IPS DF 6.9 (cell line): ENCODE measurements at regions not wholly inside any gene's neighbourhood (a gene's known extent, or its start where the extent isn't known, plus 50 kb on each side); places are given as distances from the start of the nearest gene placed in this dataset.
"Not testable (repeated sequence)": the region's sequence is repeated elsewhere in the genome, so short reads cannot be mapped to it uniquely, and the experiment has no call there.

ENCODE experiments used
- DNase-seq: peaks from one replicate; pipeline ENCODE4 v3.0.0-alpha.2; 2013; ENCODE audit warnings: low read depth, low spot score
- H3K27ac ChIP-seq: one replicate; pipeline ENCODE4 v1.5.1; 2013; ENCODE audit warnings: low read length, control low read depth
- H3K27me3 ChIP-seq: 2 replicates; pipeline ENCODE4 v1.6.1; 2013; ENCODE audit warnings: mild to moderate bottlenecking, low read length; ENCODE audit not compliant: control insufficient read depth, insufficient read depth
- H3K36me3 ChIP-seq: 2 replicates; pipeline ENCODE4 v1.6.1; 2013; ENCODE audit warnings: low read length; ENCODE audit not compliant: control insufficient read depth, insufficient read depth
- H3K4me1 ChIP-seq: 2 replicates; pipeline ENCODE4 v1.6.1; 2013; ENCODE audit warnings: low read length; ENCODE audit not compliant: control insufficient read depth, insufficient read depth
- H3K4me3 ChIP-seq: 2 replicates; pipeline ENCODE4 v1.5.1; 2013; ENCODE audit warnings: mild to moderate bottlenecking, low read length
- H3K9me3 ChIP-seq: 2 replicates; pipeline ENCODE4 v1.6.1; 2013; ENCODE audit warnings: low read length, inconsistent platforms; ENCODE audit not compliant: control insufficient read depth, insufficient read depth
- whole genome bisulfite sequencing: extraction: QIAGEN DNeasy Blood & Tissue Kit; methylation state at CpG from one replicate; pipeline ENCODE4 v1.1.7; 2013; ENCODE audit warnings: mixed read lengths, missing lambda C conversion rate; ENCODE audit not compliant: insufficient read length, insufficient coverage; 5-methylcytosine and 5-hydroxymethylcytosine counted together

GRCh38 chrX:69431420-69431819 lies 72.7 kb upstream of the NALF2 start:
- Histone ChIP-seq H3K9me3 (no peaks in the 10 kb centered on the region), H3K27me3 (no peaks in the 10 kb centered on the region), H3K27ac (no peak overlapping the region), H3K36me3 (no peaks in the 10 kb centered on the region), H3K4me3 (no peak overlapping the region), H3K4me1 (no peaks in the 10 kb centered on the region)
- no CpG with 5 or more reads among the region's 1 CpG for WGBS
- DNase-seq, result no peak

- Histone ChIP-seq H3K4me1 (no peaks in the 10 kb centered on the region), H3K27me3 (no peaks in the 10 kb centered on the region), H3K4me3 (no peak overlapping the region), H3K27ac (no peak overlapping the region), H3K36me3 (no peaks in the 10 kb centered on the region), H3K9me3 (no peaks in the 10 kb centered on the region)
- no peak for DNase-seq
- WGBS, result no CpG with 5 or more reads among the region's 2 CpGs
These were observed 73.3 kb upstream of the NALF2 start for GRCh38 chrX:69430785-69431184.

GRCh38 chrX:69429339-69430015 lies 74.6 kb upstream of the NALF2 start:
- H3K9me3 ChIP-seq, result no peaks in the 10 kb centered on the region
- WGBS, result no CpG with 5 or more reads among the region's 6 CpGs

GRCh38 chrX:69428216-69428615 lies 75.9 kb upstream of the NALF2 start:
- Histone ChIP-seq H3K9me3 (no peaks in the 10 kb centered on the region), H3K4me3 (no peak overlapping the region), H3K27ac (no peak overlapping the region), H3K4me1 (no peaks in the 10 kb centered on the region), H3K36me3 (no peaks in the 10 kb centered on the region), H3K27me3 (no peaks in the 10 kb centered on the region)
- WGBS, result no CpG with 5 or more reads among the region's 2 CpGs
- DNase-seq, result no peak

More at GRCh38 chrX:69429339-69430015, 74.6 kb upstream of the NALF2 start:
- Histone ChIP-seq H3K27me3 (no peaks in the 10 kb centered on the region), H3K4me3 (no peak overlapping the region), H3K27ac (no peak overlapping the region), H3K4me1 (no peaks in the 10 kb centered on the region), H3K36me3 (no peaks in the 10 kb centered on the region)
- DNase-seq, result no peak

- DNase-seq, result no peak
- H3K4me1 ChIP-seq, result no peaks in the 10 kb centered on the region
- H3K9me3 ChIP-seq, result no peaks in the 10 kb centered on the region
- no CpG with 5 or more reads among the region's 2 CpGs for WGBS
- H3K4me3 ChIP-seq, result no peak overlapping the region
- no peaks in the 10 kb centered on the region for H3K36me3 ChIP-seq
- H3K27me3 ChIP-seq, result no peaks in the 10 kb centered on the region
- no peak overlapping the region for H3K27ac ChIP-seq
These were observed 79.2 kb upstream of the NALF2 start for GRCh38 chrX:69424910-69425309.

GRCh38 chrX:69424161-69424560 lies 80.0 kb upstream of the NALF2 start:
- Histone ChIP-seq H3K4me1 (no peaks in the 10 kb centered on the region), H3K9me3 (no peaks in the 10 kb centered on the region), H3K4me3 (no peak overlapping the region), H3K27ac (no peak overlapping the region), H3K27me3 (no peaks in the 10 kb centered on the region), H3K36me3 (no peaks in the 10 kb centered on the region)
- DNase-seq, result no peak

GRCh38 chrX:69422208-69422607 lies 81.9 kb upstream of the NALF2 start:
- no CpG with 5 or more reads among the region's 19 CpGs for WGBS
- not testable (repeated sequence) for H3K9me3 ChIP-seq, H3K27me3 ChIP-seq

GRCh38 chrX:69415698-69416097 lies 88.4 kb upstream of the NALF2 start:
- H3K9me3 ChIP-seq, result no peaks in the 10 kb centered on the region
- H3K27me3 ChIP-seq, result no peaks in the 10 kb centered on the region
- H3K36me3 ChIP-seq, result no peaks in the 10 kb centered on the region
- WGBS, result no CpG with 5 or more reads among the region's 1 CpG
- DNase-seq, result no peak
- no peak overlapping the region for H3K4me3 ChIP-seq
- no peaks in the 10 kb centered on the region for H3K4me1 ChIP-seq
- no peak overlapping the region for H3K27ac ChIP-seq

More at GRCh38 chrX:69422208-69422607, 81.9 kb upstream of the NALF2 start:
- H3K4me1 ChIP-seq, H3K4me3 ChIP-seq, DNase-seq, H3K36me3 ChIP-seq, H3K27ac ChIP-seq: not testable (repeated sequence)

GRCh38 chrX:69412661-69413060 lies 91.5 kb upstream of the NALF2 start:
- H3K4me3 ChIP-seq, result no peak overlapping the region
- H3K27ac ChIP-seq, result no peak overlapping the region
- no peak for DNase-seq
- H3K27me3 ChIP-seq, result no peaks in the 10 kb centered on the region
- no CpG with 5 or more reads among the region's 3 CpGs for WGBS
- no peaks in the 10 kb centered on the region for H3K9me3 ChIP-seq
- no peaks in the 10 kb centered on the region for H3K36me3 ChIP-seq
- H3K4me1 ChIP-seq, result no peaks in the 10 kb centered on the region

- Histone ChIP-seq H3K36me3 (no peaks in the 10 kb centered on the region), H3K27me3 (no peaks in the 10 kb centered on the region), H3K9me3 (no peaks in the 10 kb centered on the region), H3K4me3 (no peak overlapping the region), H3K27ac (no peak overlapping the region), H3K4me1 (peaks cover 2% of the 10 kb centered on the region; the same call in 1 of the 2 replicates)
- no peak for DNase-seq
These were observed 105.2 kb upstream of the NALF2 start for GRCh38 chrX:69398881-69399280.

GRCh38 chrX:69396916-69397315 lies 107.2 kb upstream of the NALF2 start:
- Histone ChIP-seq H3K9me3 (no peaks in the 10 kb centered on the region), H3K4me1 (peaks cover 2% of the 10 kb centered on the region; the same call in 1 of the 2 replicates), H3K27ac (no peak overlapping the region), H3K4me3 (no peak overlapping the region), H3K36me3 (no peaks in the 10 kb centered on the region), H3K27me3 (no peaks in the 10 kb centered on the region)
- DNase-seq, result no peak
- no CpG with 5 or more reads among the region's 4 CpGs for WGBS
